IPS DF 4.7 (cell line): ENCODE measurements at regions not wholly inside any gene's neighbourhood (a gene's known extent, or its start where the extent isn't known, plus 50 kb on each side); places are given as distances from the start of the nearest gene placed in this dataset.

Experiments
- DNase-seq: peaks from one replicate; pipeline ENCODE4 v3.0.0-alpha.2; 2013; ENCODE audit warnings: low spot score; ENCODE audit errors: extremely low read depth

DNA sequence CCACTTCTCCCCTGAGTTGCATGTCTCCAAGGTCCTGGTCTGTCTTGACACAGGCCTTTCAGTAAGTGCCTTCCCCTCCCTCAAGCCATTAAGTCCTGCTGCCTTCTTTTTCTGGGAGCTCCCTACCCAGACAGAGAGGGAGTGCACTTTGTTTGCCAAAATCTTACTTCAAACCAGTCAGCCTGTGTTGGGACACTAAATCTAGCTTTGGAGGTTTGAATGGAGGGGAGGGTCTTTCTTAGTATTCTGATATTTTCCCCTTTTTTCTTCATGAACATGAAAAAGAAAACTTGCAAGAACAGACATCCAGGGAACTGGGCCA lies 170.7 kb upstream of the PMEPA1 start:
- DNase-seq, result no peak

DNA sequence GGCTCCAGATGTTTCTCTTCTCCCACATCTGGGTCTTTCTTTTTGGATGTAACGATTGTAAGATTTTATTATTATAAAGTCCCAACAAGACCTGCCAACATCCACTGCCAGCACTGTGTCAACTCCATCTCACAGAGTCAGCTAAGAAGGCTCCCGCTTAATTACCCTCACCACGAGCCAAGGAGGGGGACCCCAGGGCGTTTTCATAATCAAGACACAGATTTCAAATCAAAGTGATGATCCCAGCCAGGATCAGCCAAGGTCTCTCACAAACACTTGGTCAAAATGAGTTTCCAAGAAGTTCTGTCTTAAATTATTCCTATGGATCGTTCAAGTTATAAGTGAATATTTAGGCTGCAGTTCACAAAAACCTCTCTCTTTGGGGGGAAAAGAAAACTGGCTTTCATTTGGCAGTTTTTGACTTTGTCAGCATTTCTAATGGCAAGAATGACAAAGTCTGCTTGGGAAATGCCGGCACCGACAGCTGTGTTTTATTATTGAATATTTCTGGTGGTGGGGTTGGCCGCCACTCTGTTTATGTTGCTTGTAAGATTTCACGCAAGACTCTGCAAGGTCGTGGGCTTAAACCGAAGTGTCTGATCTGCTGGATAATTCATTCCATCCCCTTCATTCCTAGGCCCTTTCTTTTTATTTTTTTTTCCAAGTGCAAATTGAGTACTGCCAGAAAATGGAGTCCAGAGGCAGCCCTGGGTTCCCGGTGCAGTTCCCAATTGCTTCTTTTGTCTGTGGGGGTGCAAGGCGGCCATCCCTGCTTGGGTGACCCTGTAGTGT lies 170.2 kb upstream of the PMEPA1 start:
- DNase-seq, result no peak

DNA sequence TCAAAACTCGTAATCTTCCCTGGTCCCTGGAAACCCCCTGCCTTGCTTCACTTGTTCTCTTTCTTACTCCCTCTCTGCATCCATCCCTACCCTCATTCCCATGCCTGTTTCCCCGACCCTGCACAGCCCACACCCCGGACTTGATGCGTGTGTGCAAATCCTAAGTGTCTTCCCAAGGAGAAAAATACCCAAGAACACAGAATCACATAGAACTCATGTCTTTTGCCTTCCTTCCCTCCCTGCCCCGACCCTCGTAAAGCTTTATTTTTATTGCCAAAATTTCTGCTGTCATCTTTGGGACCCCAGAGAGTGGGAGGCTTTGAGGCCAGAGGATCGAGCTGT lies 169.6 kb upstream of the PMEPA1 start:
- no peak for DNase-seq

DNA sequence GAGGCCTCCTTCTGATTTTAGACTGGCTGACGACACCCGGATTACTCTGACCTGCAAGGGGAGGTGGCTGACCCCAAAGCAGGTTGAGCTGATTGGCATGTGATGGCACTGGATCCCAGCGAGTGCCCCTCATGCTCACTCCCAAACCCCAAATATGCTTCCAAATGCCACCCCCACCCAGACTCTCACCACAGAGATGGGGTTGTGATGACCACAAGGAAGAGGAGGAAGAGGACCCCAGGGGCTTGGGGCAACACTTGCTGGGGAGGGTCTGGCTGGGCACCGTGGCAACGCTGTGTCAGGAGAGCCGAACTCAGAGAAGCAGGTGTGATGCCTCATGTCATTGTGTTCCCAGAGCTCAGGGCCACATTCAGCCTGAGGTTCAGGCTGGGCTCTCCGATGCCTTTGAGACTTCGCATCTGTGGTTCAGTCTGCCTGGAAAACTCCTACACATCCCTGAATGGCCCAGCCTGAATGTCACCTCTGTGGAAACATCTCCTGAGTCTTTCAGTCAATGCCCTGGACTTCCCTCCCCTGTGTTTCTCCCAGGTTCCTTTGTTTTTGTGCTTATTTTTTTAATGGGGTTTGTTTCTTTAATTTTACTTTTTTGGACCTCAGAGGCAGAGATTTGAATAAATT lies 169.1 kb upstream of the PMEPA1 start:
- no peak for DNase-seq

DNA sequence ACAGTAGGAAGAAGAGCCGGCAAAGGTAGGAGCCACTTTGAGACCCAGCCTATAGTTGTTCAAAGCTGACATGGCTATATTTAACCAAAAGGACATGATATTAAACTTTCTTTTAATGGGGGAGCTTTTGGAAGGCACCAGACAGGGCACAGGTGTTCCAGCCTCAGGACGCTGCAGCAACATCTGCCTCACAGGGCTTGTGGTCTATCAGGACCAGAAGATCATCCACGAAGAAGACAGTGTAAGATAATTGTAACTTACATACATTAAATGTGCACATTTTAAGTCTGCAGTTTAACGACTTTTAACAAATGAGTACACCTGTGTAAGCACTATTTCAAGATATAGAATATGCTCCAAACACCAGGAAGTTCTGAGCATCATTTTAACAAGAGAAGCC lies 168.2 kb upstream of the PMEPA1 start:
- no peak for DNase-seq

DNA sequence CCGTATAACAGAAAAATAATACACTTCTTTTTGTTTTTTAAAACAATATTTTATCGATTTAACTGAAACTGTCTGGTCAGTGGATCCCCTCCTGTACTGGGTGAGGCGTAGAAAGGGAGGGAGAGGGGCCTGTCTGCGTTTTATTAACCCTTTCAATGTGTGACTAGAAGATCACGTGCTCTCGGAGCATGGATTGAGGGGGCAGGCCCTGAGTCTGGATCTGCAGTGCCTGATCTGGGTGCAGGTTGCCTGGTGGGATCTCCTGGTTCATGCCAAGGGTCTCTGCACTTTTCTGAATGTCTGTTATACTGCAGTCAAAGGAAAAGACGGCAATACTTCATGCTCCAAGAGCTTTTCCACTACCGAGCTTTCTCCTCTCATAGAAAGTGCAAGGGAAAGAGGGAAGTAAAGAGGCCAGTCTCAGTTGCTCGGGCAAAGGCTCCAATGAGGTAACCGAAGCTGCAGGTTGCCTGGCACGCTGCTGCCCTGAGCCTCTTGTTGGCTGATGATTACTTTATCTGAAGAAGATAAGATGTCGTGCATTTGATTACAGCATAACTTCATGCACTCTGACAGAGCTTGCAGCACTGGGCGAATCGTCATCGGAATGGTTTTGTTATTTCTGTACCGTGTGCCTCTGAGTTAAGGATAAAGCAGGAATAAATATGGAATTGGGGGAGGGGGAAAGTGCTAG lies 167.5 kb upstream of the PMEPA1 start:
- no peak for DNase-seq

DNA sequence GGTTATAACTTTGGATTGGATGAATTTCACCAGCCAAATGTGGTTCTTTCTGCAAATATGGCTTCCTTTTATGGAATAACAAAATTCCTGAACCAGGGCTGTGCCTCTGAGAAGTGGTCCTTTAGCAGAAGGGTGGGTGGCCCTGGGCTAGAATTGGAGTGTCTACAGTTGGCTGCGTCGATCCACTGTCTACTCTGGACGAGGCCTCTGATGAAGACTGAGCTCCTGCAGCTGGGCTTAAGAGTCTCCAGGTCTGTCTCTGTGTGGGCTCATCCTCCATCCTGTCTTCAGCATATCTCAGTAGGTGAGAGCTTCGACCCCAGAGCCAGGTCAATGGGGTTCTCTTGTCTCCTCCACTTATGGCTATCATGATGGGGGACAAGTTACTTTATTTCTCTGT lies 166.3 kb upstream of the PMEPA1 start:
- no peak for DNase-seq

DNA sequence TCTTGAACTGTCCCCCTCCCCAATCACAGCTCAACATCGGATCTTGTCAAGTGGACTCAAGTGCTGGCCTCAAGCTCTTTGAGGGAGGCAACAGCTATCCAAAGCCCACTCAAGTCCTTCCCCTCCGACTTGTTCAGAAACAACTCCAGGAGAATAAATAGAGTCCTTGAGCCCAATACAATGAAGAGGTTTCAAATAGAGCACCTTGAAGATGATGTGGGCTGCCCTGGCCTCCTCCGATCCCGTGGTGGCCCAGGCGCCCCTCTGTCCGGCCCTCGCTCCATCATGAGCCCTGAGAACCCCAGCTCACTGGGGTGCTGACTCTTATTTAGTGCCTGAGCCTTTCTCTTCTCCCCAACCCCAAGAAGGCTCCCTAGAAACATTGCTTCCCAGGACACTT lies 164.3 kb upstream of the PMEPA1 start:
- no peak for DNase-seq

DNA sequence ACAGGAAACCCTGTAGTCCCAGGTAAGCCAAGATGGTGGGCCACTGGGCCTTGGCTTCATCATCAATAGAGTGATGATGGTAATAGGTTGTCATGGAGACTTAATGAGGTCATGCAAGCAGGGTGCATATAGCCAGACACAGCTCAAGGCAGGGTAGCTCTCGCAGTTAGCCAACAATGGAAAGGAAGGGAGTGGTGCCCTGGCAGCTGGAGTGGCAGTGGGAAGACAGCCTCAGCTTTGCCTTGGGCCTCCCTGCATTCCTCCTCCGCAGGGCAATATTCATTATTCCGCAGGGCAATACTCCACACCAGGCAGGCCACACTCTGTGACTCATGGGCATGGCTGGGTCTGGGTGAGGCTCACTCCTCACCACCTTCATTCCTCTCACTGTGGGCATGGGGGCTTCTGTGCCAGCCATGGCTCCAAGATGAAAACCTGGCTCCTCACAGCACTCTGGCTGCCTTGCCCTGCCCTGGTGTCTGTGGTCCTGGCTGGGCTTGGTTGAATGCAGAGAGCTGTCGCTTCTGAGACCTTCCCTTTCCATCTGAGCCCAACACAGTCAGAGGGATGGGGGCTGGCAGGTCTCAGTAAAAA lies 163.1 kb upstream of the PMEPA1 start:
- DNase-seq, result no peak

DNA sequence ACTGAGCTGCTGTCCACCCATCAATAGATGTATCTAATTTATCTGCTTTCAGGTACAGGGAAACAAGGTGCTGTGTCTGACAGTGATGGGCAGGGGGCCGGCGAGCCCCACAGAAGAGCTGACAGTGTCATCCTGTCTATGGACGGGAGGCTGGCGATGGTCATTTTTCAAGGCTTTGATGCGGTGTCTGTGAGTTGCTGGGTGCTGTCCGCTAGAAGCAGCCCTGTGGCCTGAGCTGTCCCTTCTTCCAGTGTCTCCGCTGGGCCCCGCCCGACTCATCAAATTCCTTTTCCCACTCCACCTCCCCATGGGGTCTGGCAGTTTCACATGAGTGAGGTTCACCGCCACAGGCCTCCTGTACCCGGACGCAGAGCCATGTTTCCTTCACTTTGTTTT lies 161.4 kb upstream of the PMEPA1 start:
- DNase-seq, result no peak

DNA sequence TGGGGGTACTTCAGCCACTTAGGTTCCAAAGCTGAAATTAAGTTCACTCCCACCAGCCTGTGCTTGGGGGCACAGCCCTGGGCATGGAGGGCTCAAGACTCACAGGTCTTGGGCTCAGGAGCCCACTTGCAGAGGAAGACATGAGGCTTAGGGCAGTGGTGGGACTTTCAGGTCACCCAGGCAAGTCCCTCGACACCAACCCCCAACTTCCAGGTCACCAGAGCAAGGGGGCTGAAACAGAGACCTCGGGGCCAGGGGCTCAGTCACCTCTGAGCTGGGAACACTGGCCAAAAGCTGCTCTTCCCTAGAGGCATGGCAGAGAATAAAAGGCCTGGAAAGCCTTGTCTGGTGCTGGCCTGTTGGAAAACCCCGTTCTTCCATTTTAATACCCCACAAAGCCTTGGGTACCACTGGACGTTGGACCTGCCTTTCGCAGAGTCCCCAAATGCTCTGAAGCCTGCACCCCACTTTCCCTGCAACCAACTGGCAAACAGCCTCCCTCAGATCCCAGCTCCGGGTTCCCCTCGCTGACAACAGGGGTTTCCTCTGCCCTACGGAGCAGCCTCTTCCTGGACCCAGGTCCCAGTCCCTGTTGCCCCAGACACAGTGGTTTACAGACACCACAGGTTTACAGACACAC lies 160.9 kb upstream of the PMEPA1 start:
- DNase-seq, result no peak

DNA sequence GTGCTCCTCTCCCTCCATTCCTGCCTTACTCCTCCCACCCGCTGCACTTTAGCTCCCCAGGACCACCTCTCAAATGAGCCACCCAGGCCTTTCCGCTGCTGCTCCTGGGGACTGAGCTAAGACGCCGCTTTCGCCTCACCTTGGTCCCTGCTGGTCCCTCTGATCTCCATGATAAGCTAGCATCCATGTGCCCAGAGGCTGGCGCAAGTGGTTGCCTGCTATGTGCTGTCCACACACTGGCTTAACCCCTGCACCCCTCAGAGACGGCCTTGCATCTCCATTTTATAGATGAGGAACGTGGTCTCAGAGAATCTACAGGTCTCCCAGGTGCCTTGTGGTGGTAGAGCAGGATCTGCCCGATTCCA lies 160.1 kb upstream of the PMEPA1 start:
- no peak for DNase-seq

DNA sequence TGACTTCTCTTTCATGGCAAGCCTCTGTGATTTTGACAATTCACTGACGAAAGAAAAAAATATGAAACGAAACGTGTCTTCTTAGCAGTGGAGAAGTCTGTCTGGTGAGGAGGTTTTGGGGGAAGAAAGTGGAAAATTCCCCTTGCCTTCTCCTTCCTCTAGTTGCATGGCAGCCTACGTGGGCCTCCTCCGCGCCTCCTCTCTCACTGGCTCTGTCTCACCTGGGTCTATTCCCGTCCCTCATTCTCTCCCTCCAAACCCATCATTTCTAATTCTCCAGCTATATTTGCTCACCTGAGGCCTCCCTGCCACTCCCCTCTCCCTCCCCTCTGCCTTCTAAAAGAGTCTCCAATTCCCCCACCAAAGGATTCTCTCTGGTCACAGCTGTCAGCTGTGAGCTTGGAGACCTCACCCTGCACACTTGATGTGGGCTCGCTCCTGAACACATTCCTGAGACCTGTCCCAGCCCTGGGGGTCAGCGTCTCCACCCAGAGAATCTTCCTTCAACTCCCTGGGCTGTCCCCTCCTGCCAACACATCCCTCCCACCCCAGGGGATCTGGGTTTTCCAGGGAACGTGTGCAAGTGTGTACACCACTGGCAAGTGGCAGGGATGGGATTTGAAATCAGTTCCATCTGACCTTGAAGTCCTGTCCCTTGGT lies 159.6 kb upstream of the PMEPA1 start:
- DNase-seq, result no peak

DNA sequence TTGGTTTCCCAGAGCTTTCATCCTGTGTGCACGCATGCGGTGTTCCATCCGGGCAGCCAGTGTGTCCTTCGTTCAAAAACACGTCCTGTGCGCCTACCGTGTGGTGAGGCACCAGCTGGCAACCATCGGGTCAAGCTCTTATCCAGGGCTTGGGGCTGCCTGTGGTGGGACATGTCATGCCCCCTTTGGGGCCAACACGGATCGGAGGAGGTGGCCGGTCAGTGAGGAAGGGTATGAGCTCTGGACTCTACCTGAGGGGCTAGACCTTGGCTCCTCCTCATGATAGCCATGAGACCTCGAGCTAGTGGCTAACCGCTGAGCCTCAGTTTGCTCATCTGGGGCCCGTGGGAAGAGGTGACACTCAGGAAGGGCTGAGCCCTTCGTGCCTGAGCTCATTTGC lies 158.5 kb upstream of the PMEPA1 start:
- DNase-seq, result no peak

DNA sequence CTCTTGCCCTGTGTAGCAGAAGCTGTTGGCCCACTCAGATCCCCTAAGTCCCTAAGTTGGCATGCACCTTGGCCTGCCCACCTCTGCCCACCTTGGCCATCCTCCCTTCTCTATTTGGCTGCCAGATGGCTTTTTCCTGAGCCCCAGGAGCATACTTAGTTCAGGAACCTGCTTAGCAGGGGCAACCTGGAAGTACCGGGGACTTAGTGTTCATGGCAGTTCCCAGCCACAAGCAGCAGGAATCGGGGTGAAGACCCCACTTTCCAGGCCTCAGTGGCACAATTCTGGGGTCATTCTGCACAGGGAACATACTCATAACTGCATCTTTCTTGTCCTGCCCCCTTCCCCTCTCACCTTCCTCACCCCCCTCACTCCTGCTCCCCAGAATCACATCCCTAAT lies 158.0 kb upstream of the PMEPA1 start:
- no peak for DNase-seq

DNA sequence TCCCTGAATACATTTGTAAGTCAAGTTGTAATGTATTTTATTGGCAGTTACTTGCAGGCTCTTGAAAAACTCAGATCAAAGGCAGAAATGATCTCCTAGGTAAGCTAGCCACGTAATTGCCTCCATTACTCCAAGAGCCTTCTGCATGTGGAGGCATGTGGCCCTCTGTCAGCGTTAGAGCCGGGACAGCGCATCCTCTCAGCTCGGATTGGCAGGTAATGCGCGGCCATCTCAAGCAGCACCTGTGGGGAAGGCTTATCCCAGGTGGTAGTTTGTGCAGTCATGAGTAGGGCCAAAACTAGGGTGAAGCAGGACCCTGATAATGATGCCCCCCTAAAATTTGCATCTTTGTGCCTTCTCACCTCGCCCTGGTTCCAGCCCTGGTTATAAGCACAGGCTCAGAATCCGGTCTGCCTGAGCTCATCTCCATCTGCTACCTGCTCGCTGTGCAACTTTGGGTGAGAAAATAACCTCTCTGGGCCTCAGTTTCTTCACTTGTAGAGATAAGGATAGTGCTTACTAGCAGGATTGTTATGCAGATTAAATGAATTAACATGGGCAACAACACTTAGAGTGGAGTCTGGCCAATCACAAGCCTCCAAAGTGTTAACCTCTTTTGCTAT lies 157.5 kb upstream of the PMEPA1 start:
- no peak for DNase-seq

DNA sequence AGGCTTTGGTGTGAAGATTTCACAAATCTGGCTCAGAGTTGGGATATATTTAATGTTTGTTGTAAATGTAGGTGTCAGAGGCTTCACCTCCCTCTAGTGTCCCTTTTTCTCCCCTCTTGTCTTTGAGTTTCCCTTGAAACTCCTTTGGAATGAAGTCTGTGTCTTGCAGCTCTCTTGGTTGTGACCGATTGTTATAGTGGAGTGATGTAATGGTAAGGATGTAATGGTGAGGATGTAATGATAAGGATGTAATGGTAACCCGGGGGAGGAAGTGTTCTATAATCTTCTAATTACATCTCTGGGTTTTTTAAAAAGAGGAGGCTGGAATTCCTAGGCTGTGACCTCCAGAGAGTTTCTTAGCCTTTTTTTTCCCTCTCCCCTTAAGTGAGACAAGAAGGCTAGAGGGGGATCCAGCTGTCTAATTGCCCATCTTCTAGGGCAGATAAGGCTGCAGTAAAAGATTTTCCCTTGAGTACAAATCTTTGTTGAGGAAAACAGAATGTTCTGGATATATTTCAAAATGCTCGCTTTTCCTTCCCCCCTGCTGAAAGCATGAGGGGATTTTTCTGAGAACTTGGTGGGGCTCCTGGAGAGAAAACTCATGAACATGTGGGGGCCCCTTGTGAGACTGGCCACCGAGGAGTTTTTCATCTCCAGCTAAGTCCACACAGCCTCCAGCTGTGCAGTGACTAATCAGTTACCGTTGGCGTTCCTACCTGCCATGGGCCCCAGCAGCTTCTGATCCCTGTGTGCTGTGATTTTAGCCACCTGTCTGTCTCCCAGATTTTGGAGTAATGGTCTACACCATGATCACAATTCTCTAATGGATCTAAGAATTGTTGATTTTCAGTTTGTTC lies 156.7 kb upstream of the PMEPA1 start:
- DNase-seq, result no peak

DNA sequence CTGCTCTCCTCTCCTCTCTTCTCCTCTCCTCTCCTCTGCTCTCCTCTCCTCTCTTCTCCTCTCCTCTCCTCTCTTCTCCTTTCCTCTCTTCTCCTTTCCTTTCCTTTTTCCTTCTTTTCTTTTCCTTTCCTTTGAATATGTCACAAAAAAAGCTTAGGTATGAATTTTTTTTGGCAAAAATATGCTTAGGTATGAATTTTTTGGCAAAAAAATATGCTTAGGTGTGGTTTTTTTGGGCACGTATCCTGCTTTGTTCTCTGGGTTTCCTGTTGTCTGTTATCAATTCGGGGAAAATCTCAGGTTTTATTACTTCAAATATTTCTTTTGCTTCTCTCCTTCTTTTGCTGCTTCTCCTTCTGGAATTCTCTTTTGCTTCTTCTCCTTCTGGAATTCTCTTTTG lies 155.5 kb upstream of the PMEPA1 start:
- no peak for DNase-seq

DNA sequence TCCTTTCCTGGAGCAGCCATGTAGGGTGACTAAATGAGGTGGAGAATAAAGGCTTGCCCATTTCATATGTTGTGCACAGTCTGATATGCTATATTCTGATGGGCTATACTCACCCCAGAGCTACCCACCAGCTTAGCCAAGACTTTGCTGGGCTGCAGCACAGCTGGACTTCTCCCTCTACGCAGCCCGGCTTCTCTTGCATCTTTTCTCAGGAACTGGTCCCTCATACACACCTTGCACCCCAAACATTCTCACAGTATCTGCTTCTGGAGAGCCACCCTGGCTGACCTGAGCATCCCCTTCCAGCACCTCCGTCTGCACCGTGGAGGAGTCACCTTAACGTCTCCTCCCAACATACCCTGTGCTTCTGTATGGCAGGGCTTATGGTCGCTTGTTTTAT lies 150.8 kb upstream of the PMEPA1 start:
- no peak for DNase-seq

DNA sequence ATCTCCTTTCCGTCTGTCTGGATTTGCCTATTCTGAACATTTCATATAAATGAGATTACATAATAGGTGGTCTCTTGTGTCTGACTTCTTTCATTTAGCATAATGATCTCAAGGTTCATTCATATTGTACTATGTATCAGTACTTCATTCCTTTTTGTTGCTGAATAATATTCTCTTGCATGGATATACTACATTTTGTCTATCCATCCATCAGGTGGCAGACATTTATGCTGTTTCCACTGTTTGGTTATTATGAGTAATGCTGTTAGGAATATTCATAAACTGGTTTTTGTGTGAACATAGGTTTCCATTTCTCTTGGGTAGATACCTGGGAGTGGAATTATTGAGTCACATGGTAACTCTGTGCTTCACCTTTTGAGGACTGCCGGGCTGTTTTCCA lies 148.2 kb upstream of the PMEPA1 start:
- no peak for DNase-seq
